GM13977 (cell line): ENCODE measurements at regions not wholly inside any gene's neighbourhood (a gene's known extent, or its start where the extent isn't known, plus 50 kb on each side); places are given as distances from the start of the nearest gene placed in this dataset.

Source experiments
- DNase-seq: peaks from one replicate; pipeline ENCODE4 v3.0.0; 2012; ENCODE audit warnings: low spot score
- CTCF ChIP-seq: IDR thresholded peaks from 2 replicates; pipeline ENCODE4 v1.5.1; 2012; ENCODE audit warnings: mild to moderate bottlenecking, control low read depth; ENCODE audit not compliant: insufficient read depth; ENCODE audit errors: extremely low read depth, missing control alignments
- in situ Hi-C: fragments of 300-500 bp; cut with MboI; formaldehyde crosslinking; loops from one replicate; pipeline ENCODE4 v1.12.0; 2022; ENCODE audit warnings: low sequenced_read_pairs, low pct_unique_long_range_greater_than_20kb, mixed read lengths, inconsistent platforms; ENCODE audit not compliant: unreplicated experiment

- TF ChIP-seq CTCF, result no peak
- in situ Hi-C loops, result no loop called here
- no peak for DNase-seq
Measured at GRCh38 chr10:78451592-78451991, 417.9 kb downstream of the RPS24 start.

- in situ Hi-C loops, result no loop called here
- no peak for DNase-seq
- no peak for TF ChIP-seq CTCF
Measured at GRCh38 chr10:78454123-78454645, 420.5 kb downstream of the RPS24 start.

GRCh38 chr10:78455236-78455635 lies 421.6 kb downstream of the RPS24 start:
- TF ChIP-seq CTCF, result no peak
- in situ Hi-C loops, result no loop called here
- DNase-seq, result no peak

GRCh38 chr10:78455811-78456210 lies 422.1 kb downstream of the RPS24 start:
- DNase-seq, result no peak
- no peak for TF ChIP-seq CTCF

GRCh38 chr10:78456649-78457400 lies 423.2 kb downstream of the RPS24 start:
- in situ Hi-C loops, result no loop called here
- no peak for DNase-seq
- TF ChIP-seq CTCF, result no peak

More at GRCh38 chr10:78455811-78456210, 422.1 kb downstream of the RPS24 start:
- in situ Hi-C loops, result no loop called here

GRCh38 chr10:78457804-78458482 lies 424.3 kb downstream of the RPS24 start:
- DNase-seq, result no peak
- TF ChIP-seq CTCF, result no peak
- in situ Hi-C loops, result no loop called here
